IMR-90 (cell line): ENCODE measurements at regions not wholly inside any gene's neighbourhood (a gene's known extent, or its start where the extent isn't known, plus 50 kb on each side); places are given as distances from the start of the nearest gene placed in this dataset.

Source experiments
- ATAC-seq: fragments of 200-7000 bp; cut with Tn5 transposase; 2 replicates; pipeline ENCODE4 v1.9.1; 2020; ENCODE audit warnings: low read depth, mild to moderate bottlenecking, moderate library complexity
- BruUV-seq: library from RNA; stranded (reverse); fragments of 400-500 nt; replicated peaks from 2 replicates; lab custom pipeline; 2021; lab: Mats Ljungman, UMichigan
- CTCF ChIA-PET: fragments of 300-600 bp; formaldehyde crosslinking; extraction: SDS; loops from one replicate; lab custom pipeline; 2021; ENCODE audit warnings: antibody characterized with exemption; lab: Yijun Ruan, JAX
- POLR2A ChIA-PET: fragments of 300-600 bp; sonication (Branson Sonifier 250); formaldehyde crosslinking; loops from one replicate; lab custom pipeline; 2022; ENCODE audit warnings: antibody characterized with exemption; ENCODE audit not compliant: unreplicated experiment; lab: Charles Lee
- DNase-seq: peaks from one replicate; pipeline ENCODE4 v3.0.0; 2013
- H2AFZ ChIP-seq: replicated peaks from 2 replicates; pipeline ENCODE3; 2013; ENCODE audit warnings: low read length, mild to moderate bottlenecking; ENCODE audit not compliant: poor library complexity
- H2AK5ac ChIP-seq: 2 replicates; pipeline ENCODE4 v1.6.1; 2013; ENCODE audit warnings: low read depth, low read length, inconsistent platforms
- H2AK9ac ChIP-seq: replicated peaks from 2 replicates; pipeline ENCODE3; 2013; ENCODE audit warnings: mild to moderate bottlenecking, low read depth, low read length, moderate library complexity; ENCODE audit not compliant: poor library complexity
- H2BK120ac ChIP-seq: 2 replicates; pipeline ENCODE4 v1.6.1; 2013; ENCODE audit warnings: low read depth, low read length, inconsistent platforms
- H2BK15ac ChIP-seq: 3 replicates; pipeline ENCODE4 v1.6.1; 2013; ENCODE audit warnings: low read depth, low read length, inconsistent platforms
- H2BK20ac ChIP-seq: 2 replicates; pipeline ENCODE4 v1.6.1; 2013; ENCODE audit warnings: low read depth, mild to moderate bottlenecking, inconsistent platforms, low read length, moderate library complexity
- H2BK5ac ChIP-seq: 2 replicates; pipeline ENCODE4 v1.6.1; 2013; ENCODE audit warnings: mild to moderate bottlenecking, low read depth, low read length, inconsistent platforms; ENCODE audit not compliant: poor library complexity, severe bottlenecking
- H3K14ac ChIP-seq: replicated peaks from 2 replicates; pipeline ENCODE4 v1.6.1; 2013; ENCODE audit warnings: low read depth, low read length, inconsistent platforms
- H3K18ac ChIP-seq: 2 replicates; pipeline ENCODE4 v1.6.1; 2013; ENCODE audit warnings: low read depth, low read length, control low read depth
- H3K23ac ChIP-seq: 2 replicates; pipeline ENCODE4 v1.6.1; 2013; ENCODE audit warnings: low read depth, low read length, inconsistent platforms
- H3K27ac ChIP-seq: 2 replicates; pipeline ENCODE4 v1.5.1; 2013; ENCODE audit warnings: mild to moderate bottlenecking, control low read depth, low read length; ENCODE audit not compliant: insufficient read depth
- H3K27me3 ChIP-seq: 2 replicates; pipeline ENCODE4 v1.6.1; 2013; ENCODE audit warnings: low read length; ENCODE audit not compliant: control insufficient read depth, insufficient read depth
- H3K36me3 ChIP-seq: 2 replicates; pipeline ENCODE4 v1.6.1; 2013; ENCODE audit warnings: low read length, mixed read lengths; ENCODE audit not compliant: control insufficient read depth, insufficient read depth
- H3K4ac ChIP-seq: 2 replicates; pipeline ENCODE4 v1.6.1; 2013; ENCODE audit warnings: low read depth, low read length, inconsistent platforms
- H3K4me1 ChIP-seq: 2 replicates; pipeline ENCODE4 v1.6.1; 2013; ENCODE audit warnings: low read length, mixed read lengths; ENCODE audit not compliant: control insufficient read depth, insufficient read depth
- H3K4me2 ChIP-seq: 2 replicates; pipeline ENCODE4 v1.6.1; 2013; ENCODE audit warnings: low read depth, mild to moderate bottlenecking, control low read depth, low read length, moderate library complexity
- H3K4me3 ChIP-seq: 2 replicates; pipeline ENCODE4 v1.5.1; 2013; ENCODE audit warnings: low read depth, mild to moderate bottlenecking, control low read depth, low read length, moderate library complexity; ENCODE audit not compliant: insufficient read depth
- H3K56ac ChIP-seq: 2 replicates; pipeline ENCODE4 v1.6.1; 2013; ENCODE audit warnings: low read length, inconsistent platforms; ENCODE audit not compliant: insufficient read depth; ENCODE audit errors: extremely low read depth
- H3K79me1 ChIP-seq, 2 experiments: 2 replicates each; pipeline ENCODE4 v1.6.1; 2013; ENCODE audit warnings: low read length in 2 of 2, inconsistent platforms in 1 of 2, low read depth in 1 of 2
- H3K9ac ChIP-seq: 2 replicates; pipeline ENCODE4 v1.6.1; 2013; ENCODE audit warnings: low read depth, low read length, control low read depth
- H3K9me1 ChIP-seq: 2 replicates; pipeline ENCODE4 v1.6.1; 2013; ENCODE audit warnings: low read length, inconsistent platforms; ENCODE audit not compliant: insufficient read depth
- H3K9me3 ChIP-seq: 2 replicates; pipeline ENCODE4 v1.6.1; 2013; ENCODE audit warnings: low read length; ENCODE audit not compliant: control insufficient read depth, insufficient read depth
- H4K20me1 ChIP-seq: 2 replicates; pipeline ENCODE4 v1.6.1; 2013; ENCODE audit warnings: low read length, inconsistent platforms; ENCODE audit not compliant: insufficient read depth
- H4K5ac ChIP-seq: 2 replicates; pipeline ENCODE4 v1.6.1; 2013; ENCODE audit warnings: mild to moderate bottlenecking, low read depth, low read length, control low read depth
- H4K8ac ChIP-seq, 2 experiments: 2 replicates each; pipeline ENCODE4 v1.6.1; 2013; ENCODE audit warnings: low read depth in 2 of 2, low read length in 2 of 2, control low read depth in 1 of 2, inconsistent platforms in 1 of 2
- H4K91ac ChIP-seq: 2 replicates; pipeline ENCODE4 v1.6.1; 2013; ENCODE audit warnings: low read depth, low read length, inconsistent platforms; ENCODE audit not compliant: insufficient read depth
- BHLHE40 ChIP-seq: fragments of 150-350 bp; IDR thresholded peaks from 2 replicates; pipeline ENCODE4 v1.6.1; 2016; ENCODE audit warnings: mild to moderate bottlenecking, low read depth, low read length
- FOS ChIP-seq: fragments of 150-350 bp; IDR thresholded peaks from 2 replicates; pipeline ENCODE4 v1.6.1; 2016; ENCODE audit warnings: low read depth, low read length
- MAZ ChIP-seq: IDR thresholded peaks from 2 replicates; pipeline ENCODE4 v1.6.1; 2012; ENCODE audit warnings: low read depth, mild to moderate bottlenecking, low read length, improper control_type of control experiment, moderate library complexity, borderline replicate concordance
- WGBS, 2 experiments: methylation state at CpG; one replicate each; pipeline versions ENCODE4 v1.1.5 to v1.1.7; 2013; ENCODE audit warnings: missing lambda C conversion rate in 2 of 2; ENCODE audit not compliant: insufficient read length in 1 of 2; ENCODE audit errors: extremely low coverage in 2 of 2; 5-methylcytosine and 5-hydroxymethylcytosine counted together
- dilution Hi-C: fragments of 300-500 bp; cut with HindIII; formaldehyde crosslinking; loops from one replicate; pipeline ENCODE4 v1.14.3; 2018; ENCODE audit warnings: low sequenced_read_pairs; ENCODE audit not compliant: unreplicated experiment
- in situ Hi-C: fragments of 300-500 bp; cut with MboI; formaldehyde crosslinking; loops from 3 replicates; pipeline ENCODE4 v1.14.3; 2019; ENCODE audit warnings: low sequenced_read_pairs, inconsistent platforms, mixed read lengths
- intact Hi-C: fragments of 100-400 bp; cut with micrococcal nuclease; formaldehyde crosslinking; loops from 2 replicates; pipeline ENCODE4 v1.10.0; 2022
- TF ChIP-seq, protein P1 (sequence below): fragments of 150-350 bp; IDR thresholded peaks from 2 replicates; pipeline ENCODE4 v1.6.1; 2017; ENCODE audit warnings: mild to moderate bottlenecking, antibody characterized with exemption, low read length, low read depth
- TF ChIP-seq, protein P2 (sequence below): fragments of 150-350 bp; IDR thresholded peaks from 2 replicates; pipeline ENCODE4 v1.6.1; 2016; ENCODE audit warnings: low read depth, mild to moderate bottlenecking, low read length, moderate library complexity, borderline replicate concordance

DNA sequence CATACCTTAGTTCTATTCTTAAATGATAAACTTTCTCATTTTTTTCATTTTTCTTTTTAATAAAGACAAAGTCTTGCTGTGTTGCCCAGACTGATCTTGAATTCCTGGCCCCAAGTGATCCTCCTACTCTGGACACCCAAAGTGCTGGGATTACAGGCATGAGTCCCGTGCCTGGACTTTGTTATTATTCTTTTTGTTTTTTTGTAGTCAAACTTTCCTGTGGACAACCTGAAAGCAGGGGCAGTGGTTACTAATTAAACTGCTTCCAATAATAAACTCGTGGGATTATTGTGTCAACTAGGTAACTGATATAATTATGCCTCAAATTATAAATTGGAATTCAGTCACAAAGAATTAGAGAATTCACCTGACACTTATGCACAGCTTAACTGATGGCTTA lies 107.8 kb upstream of the RAPGEF2 start:
- H2BK5ac ChIP-seq, result no peak overlapping the region
- H3K79me1 ChIP-seq, result no peaks in the 10 kb centered on the region
- H3K9me3 ChIP-seq, result no peaks in the 10 kb centered on the region
- no peak for ATAC-seq
- 0 out of 2 replicates have a peak, but pooled peaks cover 2% of the 10 kb centered on the region for H4K20me1 ChIP-seq
- CTCF ChIA-PET, result no interaction called here
- no peak overlapping the region for H2BK20ac ChIP-seq
- no peaks in the 10 kb centered on the region for H3K36me3 ChIP-seq
- H3K9me1 ChIP-seq, result no peaks in the 10 kb centered on the region
- H3K14ac ChIP-seq, result no peak overlapping the region
- no peak overlapping the region for H3K4me2 ChIP-seq
- peaks cover 4% of the 10 kb centered on the region; the same call in 1 of the 2 replicates for H3K27me3 ChIP-seq
- no peak overlapping the region for H4K8ac ChIP-seq
- H2AK5ac ChIP-seq, result no peak overlapping the region
- H3K56ac ChIP-seq, result no peak overlapping the region
- TF ChIP-seq, protein P1, sequence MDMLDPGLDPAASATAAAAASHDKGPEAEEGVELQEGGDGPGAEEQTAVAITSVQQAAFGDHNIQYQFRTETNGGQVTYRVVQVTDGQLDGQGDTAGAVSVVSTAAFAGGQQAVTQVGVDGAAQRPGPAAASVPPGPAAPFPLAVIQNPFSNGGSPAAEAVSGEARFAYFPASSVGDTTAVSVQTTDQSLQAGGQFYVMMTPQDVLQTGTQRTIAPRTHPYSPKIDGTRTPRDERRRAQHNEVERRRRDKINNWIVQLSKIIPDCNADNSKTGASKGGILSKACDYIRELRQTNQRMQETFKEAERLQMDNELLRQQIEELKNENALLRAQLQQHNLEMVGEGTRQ, result no peak
- TF ChIP-seq FOS, result no peak
- no peak for TF ChIP-seq MAZ
- TF ChIP-seq BHLHE40, result no peak
- TF ChIP-seq, protein P2, sequence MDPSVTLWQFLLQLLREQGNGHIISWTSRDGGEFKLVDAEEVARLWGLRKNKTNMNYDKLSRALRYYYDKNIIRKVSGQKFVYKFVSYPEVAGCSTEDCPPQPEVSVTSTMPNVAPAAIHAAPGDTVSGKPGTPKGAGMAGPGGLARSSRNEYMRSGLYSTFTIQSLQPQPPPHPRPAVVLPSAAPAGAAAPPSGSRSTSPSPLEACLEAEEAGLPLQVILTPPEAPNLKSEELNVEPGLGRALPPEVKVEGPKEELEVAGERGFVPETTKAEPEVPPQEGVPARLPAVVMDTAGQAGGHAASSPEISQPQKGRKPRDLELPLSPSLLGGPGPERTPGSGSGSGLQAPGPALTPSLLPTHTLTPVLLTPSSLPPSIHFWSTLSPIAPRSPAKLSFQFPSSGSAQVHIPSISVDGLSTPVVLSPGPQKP, result no peak
- H4K91ac ChIP-seq, result no peak overlapping the region
- H4K5ac ChIP-seq, result no peak overlapping the region
- intact Hi-C loops (loop anchor here (5.0 kb wide), 2 partner anchors 63 to 123 kb away; no protein-coding TSS in a partner anchor), in situ Hi-C loops (no loop called here), dilution Hi-C loops (no loop called here)
- no peak overlapping the region for H2BK15ac ChIP-seq
- H3K4ac ChIP-seq, result no peak overlapping the region
- H3K27ac ChIP-seq, result no peak overlapping the region
- no peak overlapping the region for H2BK120ac ChIP-seq
- DNase-seq, result no peak
- H2AFZ ChIP-seq, result no peak overlapping the region
- no peak overlapping the region for H2AK9ac ChIP-seq
- H3K23ac ChIP-seq, result no peak overlapping the region
- no CpG with 5 or more reads among the region's 2 CpGs for WGBS, 2 experiments
- H3K4me1 ChIP-seq, result peaks cover 2% of the 10 kb centered on the region
- no peak overlapping the region for H3K9ac ChIP-seq
- no TSS peak for BruUV-seq
- no peak overlapping the region for H3K4me3 ChIP-seq
- POLR2A ChIA-PET, result no interaction called here
- no peak overlapping the region for H3K18ac ChIP-seq
